HepG2 (cell line): ENCODE measurements at regions not wholly inside any gene's neighbourhood (a gene's known extent, or its start where the extent isn't known, plus 50 kb on each side); places are given as distances from the start of the nearest gene placed in this dataset.

Source experiments
- ASH2L ChIP-seq: fragments of 300-600, 200-600 bp; sonication (generic); IDR thresholded peaks from 2 replicates; pipeline ENCODE4 v1.7.0; 2017; ENCODE audit warnings: low read depth, mild to moderate bottlenecking, moderate library complexity, mixed read lengths, low read length; ENCODE audit not compliant: insufficient read length
- CREM ChIP-seq, 2 experiments: sonication (generic) in 1 of 2; formaldehyde crosslinking in 1 of 2; IDR thresholded peaks; 2 replicates each; pipeline versions ENCODE4 v1.4.0 to v1.6.1; 2016 to 2020; ENCODE audit warnings: antibody characterized with exemption in 1 of 2, mild to moderate bottlenecking in 1 of 2, missing genetic modification reagents in 1 of 2
- FOSL2 ChIP-seq: sonication (generic); formaldehyde crosslinking; IDR thresholded peaks from 2 replicates; pipeline ENCODE4 v1.4.0; 2020; ENCODE audit warnings: missing genetic modification reagents
- HMG20A ChIP-seq: IDR thresholded peaks from 2 replicates; pipeline ENCODE4 v1.6.1; 2016; ENCODE audit warnings: borderline replicate concordance
- HNF1A ChIP-seq, 2 experiments: sonication (generic) in 1 of 2; formaldehyde crosslinking in 1 of 2; IDR thresholded peaks; 2 replicates each; pipeline versions ENCODE4 v1.4.0 to v1.6.1; 2016 to 2020; ENCODE audit warnings: borderline replicate concordance in 1 of 2, low read depth in 1 of 2, mild to moderate bottlenecking in 1 of 2, missing genetic modification reagents in 1 of 2
- KDM4B ChIP-seq: sonication (generic); formaldehyde crosslinking; IDR thresholded peaks from 2 replicates; pipeline ENCODE4 v1.4.0; 2020; ENCODE audit warnings: missing genetic modification reagents
- KIAA2018 ChIP-seq: sonication (generic); formaldehyde crosslinking; IDR thresholded peaks from 2 replicates; pipeline ENCODE4 v1.5.0; 2020; ENCODE audit warnings: mild to moderate bottlenecking, missing genetic modification reagents, borderline replicate concordance
- NCOA1 ChIP-seq: sonication (generic); formaldehyde crosslinking; IDR thresholded peaks from 2 replicates; pipeline ENCODE4 v1.9.0; 2021; ENCODE audit warnings: missing genetic modification reagents
- NFE2 ChIP-seq: sonication (generic); formaldehyde crosslinking; IDR thresholded peaks from 2 replicates; pipeline ENCODE4 v1.4.0; 2020; ENCODE audit warnings: missing genetic modification reagents
- NFYB ChIP-seq: sonication (generic); formaldehyde crosslinking; IDR thresholded peaks from 2 replicates; pipeline ENCODE4 v1.4.0; 2020; ENCODE audit warnings: missing genetic modification reagents
- NRL ChIP-seq: sonication (generic); formaldehyde crosslinking; IDR thresholded peaks from 2 replicates; pipeline ENCODE4 v1.5.0; 2020; ENCODE audit warnings: missing genetic modification reagents, mild to moderate bottlenecking, moderate library complexity, borderline replicate concordance
- POLR2A ChIP-seq, 2 experiments: IDR thresholded peaks; 2 replicates each; pipeline ENCODE4 v1.6.1; 2011; ENCODE audit warnings: low read depth in 2 of 2, low read length in 2 of 2, mild to moderate bottlenecking in 1 of 2, moderate library complexity in 1 of 2; ENCODE audit not compliant: insufficient read depth in 1 of 2
- ZFP1 ChIP-seq: IDR thresholded peaks from 2 replicates; pipeline ENCODE4 v1.6.1; 2016
- ZNF574 ChIP-seq: sonication (generic); formaldehyde crosslinking; IDR thresholded peaks from 2 replicates; pipeline ENCODE4 v1.4.0; 2020; ENCODE audit warnings: missing genetic modification reagents
- ZNF644 ChIP-seq: IDR thresholded peaks from 2 replicates; pipeline ENCODE4 v1.6.1; 2016; ENCODE audit warnings: low read depth
- ZNF713 ChIP-seq: sonication (generic); formaldehyde crosslinking; IDR thresholded peaks from 2 replicates; pipeline ENCODE4 v1.4.0; 2020; ENCODE audit warnings: mild to moderate bottlenecking, missing genetic modification reagents

- no peak for TF ChIP-seq NFE2
- no peak for TF ChIP-seq NRL
- no peak for TF ChIP-seq HNF1A (IDR thresholded peaks at IDR 0.05; ENCODE audit: low read depth)
- no peak for TF ChIP-seq HNF1A (CRISPR knock-in tag; IDR thresholded peaks at IDR 0.05; ENCODE audit: borderline replicate concordance)
- no peak for TF ChIP-seq ZNF574 (CRISPR knock-in tag)
- TF ChIP-seq ASH2L, result no peak
- TF ChIP-seq HMG20A (CRISPR knock-in tag), result peak; percentile 47; the same call in 1 of the 2 replicates
- no peak for TF ChIP-seq KIAA2018 (CRISPR knock-in tag)
- peak; percentile 23; the same call in 1 of the 2 replicates for TF ChIP-seq CREM (IDR thresholded peaks at IDR 0.05)
- no peak for TF ChIP-seq CREM (CRISPR knock-in tag; IDR thresholded peaks at IDR 0.05)
- TF ChIP-seq ZNF713 (CRISPR knock-in tag), result 0 out of 2 replicates have a peak, but pooled peaks have one; percentile 50
- peak; percentile 66 for TF ChIP-seq ZNF644
- TF ChIP-seq ZFP1 (CRISPR knock-in tag), result no peak
- no peak for TF ChIP-seq NCOA1
- TF ChIP-seq NFYB, result no peak
- peak; percentile 51 for TF ChIP-seq FOSL2 (CRISPR knock-in tag)
- peak in 1 of 2 experiments; percentile 42; a peak in 1 of 4 replicates for TF ChIP-seq POLR2A (IDR thresholded peaks at IDR 0.05; ENCODE audit: insufficient read depth in 1 of 2, low read depth in 2 of 2, low read length in 2 of 2)
- TF ChIP-seq KDM4B (CRISPR knock-in tag), result no peak
Observed at GRCh38 chr2:175605640-175606009, 396.4 kb downstream of the LNPK start (continued).
